HL-60 (cell line): ENCODE measurements at regions not wholly inside any gene's neighbourhood (a gene's known extent, or its start where the extent isn't known, plus 50 kb on each side); places are given as distances from the start of the nearest gene placed in this dataset.

ENCODE experiments used
- DNase-seq, 2 experiments: peaks; one replicate each; pipeline ENCODE4 v3.0.0-alpha.2; 2010 to 2020; ENCODE audit warnings: low read depth in 1 of 2, low spot score in 1 of 2
- H3K27ac ChIP-seq: fragments of 250-450 bp; sonication (Bioruptor Pico); replicated peaks from 2 replicates; pipeline ENCODE4 v1.5.1; 2020; ENCODE audit warnings: mild to moderate bottlenecking, moderate library complexity
- H3K27me3 ChIP-seq: fragments of 250-450 bp; sonication (Bioruptor Pico); 2 replicates; pipeline ENCODE4 v1.5.1; 2021; ENCODE audit warnings: mild to moderate bottlenecking, moderate library complexity; ENCODE audit not compliant: insufficient read depth, poor library complexity, severe bottlenecking
- H3K4me3 ChIP-seq: replicated peaks from 2 replicates; pipeline ENCODE4 v1.5.1; 2011; ENCODE audit warnings: mild to moderate bottlenecking, control low read depth, low read length; ENCODE audit not compliant: insufficient read depth
- CTCF ChIP-seq: IDR thresholded peaks from one replicate; pipeline ENCODE4 v1.5.1; 2011; ENCODE audit warnings: low read length, control low read depth, inconsistent platforms; ENCODE audit not compliant: insufficient read depth
- GABPA ChIP-seq: IDR thresholded peaks from 2 replicates; pipeline ENCODE4 v1.6.1; 2012; ENCODE audit warnings: low read depth
- POLR2AphosphoS5 ChIP-seq: IDR thresholded peaks from 2 replicates; pipeline ENCODE4 v1.6.1; 2012; ENCODE audit warnings: low read depth
- REST ChIP-seq: IDR thresholded peaks from 2 replicates; pipeline ENCODE4 v1.6.1; 2012; ENCODE audit warnings: low read depth; ENCODE audit not compliant: insufficient replicate concordance
- SPI1 ChIP-seq: IDR thresholded peaks from 2 replicates; pipeline ENCODE4 v1.6.1; 2012; ENCODE audit warnings: low read depth, mild to moderate bottlenecking, borderline replicate concordance

- no peak for TF ChIP-seq CTCF
- TF ChIP-seq SPI1, result no peak
- TF ChIP-seq POLR2AphosphoS5, result no peak
- TF ChIP-seq GABPA, result no peak
- no peak for TF ChIP-seq REST
- Histone ChIP-seq H3K27me3 (no peaks in the 10 kb centered on the region), H3K4me3 (no peak overlapping the region), H3K27ac (no peak overlapping the region)
- no peak for DNase-seq
These were observed 75.7 kb upstream of the ZBTB40 start for GRCh38 chr1:22376001-22376400.

DNA sequence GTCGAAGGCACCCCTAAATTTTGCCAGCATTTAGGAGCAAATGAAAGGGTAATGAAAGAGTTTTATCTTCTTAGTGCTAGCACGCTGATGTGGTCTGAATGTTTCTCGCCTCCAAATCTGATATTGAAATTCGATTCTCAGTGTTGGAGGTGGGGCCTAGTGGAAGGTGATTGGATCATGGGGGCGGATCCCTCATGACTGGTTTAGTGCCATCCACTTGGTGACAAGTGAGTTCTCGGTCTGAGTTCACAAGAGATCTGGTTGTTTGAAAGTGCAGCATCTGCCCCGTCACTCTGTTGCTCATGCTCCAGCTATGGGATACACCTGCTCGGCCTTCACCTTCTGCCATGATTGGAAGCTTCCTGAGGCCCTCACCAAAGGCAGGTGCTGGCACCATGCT, 75.1 kb upstream of the ZBTB40 start:
- Histone ChIP-seq H3K27me3 (no peaks in the 10 kb centered on the region), H3K4me3 (no peak overlapping the region), H3K27ac (no peak overlapping the region)
- no peak for DNase-seq
- TF ChIP-seq POLR2AphosphoS5, result no peak
- TF ChIP-seq SPI1, result no peak
- TF ChIP-seq REST, result no peak
- TF ChIP-seq CTCF, result no peak
- no peak for TF ChIP-seq GABPA

DNA sequence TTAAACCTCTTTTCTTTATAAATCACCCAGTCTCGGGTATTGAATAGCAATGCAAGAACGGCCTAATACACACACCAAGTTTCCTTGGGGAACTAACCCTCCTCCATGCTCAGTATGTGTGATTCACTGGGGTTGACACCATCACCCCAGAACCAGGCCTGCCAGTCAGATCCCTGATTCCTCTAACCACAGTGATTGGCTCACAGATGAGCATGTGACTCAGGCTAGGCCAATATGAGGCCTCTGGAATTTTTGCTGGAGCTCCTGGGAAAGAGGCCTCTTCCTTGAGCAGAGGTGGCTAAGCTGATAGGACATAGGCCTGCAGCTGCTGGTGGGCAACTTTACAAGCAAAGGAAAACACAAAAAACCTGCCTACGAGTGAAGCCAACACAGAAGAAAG, 74.7 kb upstream of the ZBTB40 start:
- no peak for DNase-seq
- no peak for TF ChIP-seq POLR2AphosphoS5
- no peak for TF ChIP-seq CTCF
- no peak for TF ChIP-seq GABPA
- TF ChIP-seq SPI1, result no peak
- no peak for TF ChIP-seq REST
- no peak overlapping the region for H3K27ac ChIP-seq
- H3K27me3 ChIP-seq, result peaks cover 4% of the 10 kb centered on the region
- H3K4me3 ChIP-seq, result no peak overlapping the region
